HG03354 (cell line): ENCODE measurements at regions not wholly inside any gene's neighbourhood (a gene's known extent, or its start where the extent isn't known, plus 50 kb on each side); places are given as distances from the start of the nearest gene placed in this dataset.
A peak's percentile ranks its signal among the peaks of the same experiment; 100 is the strongest.

ENCODE experiments used
- ATAC-seq: cut with Tn5 transposase; IDR thresholded peaks from one replicate; pipeline ENCODE4 v1.9.1; 2021; ENCODE audit warnings: mild to moderate bottlenecking; ENCODE audit not compliant: unreplicated experiment, poor library complexity, severe bottlenecking

- no peak for ATAC-seq
Measured at GRCh38 chr6:44558024-44558831, 170.7 kb downstream of the CDC5L start.

GRCh38 chr6:44558832-44559251 lies 171.3 kb downstream of the CDC5L start:
- no peak for ATAC-seq

GRCh38 chr6:44559486-44560270 lies 172.2 kb downstream of the CDC5L start:
- no peak for ATAC-seq

DNA sequence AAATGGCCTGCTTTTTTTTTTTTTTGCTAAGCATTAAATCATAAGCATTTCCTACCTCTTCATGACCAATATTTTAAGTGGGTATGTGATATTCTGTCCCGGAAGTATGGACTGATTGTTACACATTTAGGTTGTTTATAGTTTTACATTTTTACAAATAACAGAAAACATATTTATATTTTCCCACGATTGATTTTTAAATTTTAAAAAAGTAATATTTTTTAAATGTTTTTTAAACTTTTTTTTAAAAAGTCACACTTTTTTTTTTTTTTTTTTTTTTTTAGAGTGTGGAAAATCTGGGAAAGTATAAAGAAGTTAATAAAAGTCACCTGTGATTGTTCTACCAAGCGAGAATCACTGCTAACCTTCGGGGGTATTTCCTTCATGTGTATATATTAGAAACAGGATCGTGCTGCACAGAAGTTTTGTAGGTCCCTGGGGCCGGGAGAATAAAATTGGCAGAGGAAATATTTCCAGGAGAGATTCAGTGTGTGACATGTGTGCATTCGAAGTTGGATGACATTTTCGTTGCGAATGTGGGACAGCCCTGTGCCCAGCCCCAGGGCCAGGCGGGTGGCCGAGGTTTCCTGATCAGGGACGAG lies 173.1 kb downstream of the CDC5L start:
- ATAC-seq: no peak

DNA sequence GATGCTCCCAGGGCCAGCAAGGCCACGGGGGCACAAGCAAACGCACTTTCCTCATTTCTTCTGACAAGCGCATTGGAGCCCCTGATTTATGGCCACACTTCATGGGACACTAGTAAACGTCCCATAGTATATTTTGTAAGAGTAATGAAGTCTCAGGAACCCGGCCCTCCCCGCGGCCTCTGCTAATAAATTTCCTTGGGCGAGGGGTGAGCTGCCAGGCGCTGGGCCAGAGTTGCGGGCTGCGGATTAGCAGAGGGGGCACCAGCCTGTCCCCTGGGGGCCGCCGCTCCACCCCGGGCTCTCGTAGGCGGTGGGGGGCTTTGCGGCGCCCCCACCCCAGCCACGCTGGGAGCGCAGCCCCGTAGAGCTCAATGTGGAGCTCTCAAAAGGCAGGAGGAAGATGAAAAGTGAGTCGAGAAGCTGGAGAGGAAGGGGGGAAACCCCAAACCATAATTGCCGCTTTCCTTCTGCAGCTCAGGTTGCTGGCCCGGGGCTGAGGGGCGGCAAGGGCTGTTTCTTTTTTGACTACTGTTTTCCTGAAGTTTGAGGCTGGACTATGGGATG lies 173.6 kb downstream of the CDC5L start:
- ATAC-seq: no peak

DNA sequence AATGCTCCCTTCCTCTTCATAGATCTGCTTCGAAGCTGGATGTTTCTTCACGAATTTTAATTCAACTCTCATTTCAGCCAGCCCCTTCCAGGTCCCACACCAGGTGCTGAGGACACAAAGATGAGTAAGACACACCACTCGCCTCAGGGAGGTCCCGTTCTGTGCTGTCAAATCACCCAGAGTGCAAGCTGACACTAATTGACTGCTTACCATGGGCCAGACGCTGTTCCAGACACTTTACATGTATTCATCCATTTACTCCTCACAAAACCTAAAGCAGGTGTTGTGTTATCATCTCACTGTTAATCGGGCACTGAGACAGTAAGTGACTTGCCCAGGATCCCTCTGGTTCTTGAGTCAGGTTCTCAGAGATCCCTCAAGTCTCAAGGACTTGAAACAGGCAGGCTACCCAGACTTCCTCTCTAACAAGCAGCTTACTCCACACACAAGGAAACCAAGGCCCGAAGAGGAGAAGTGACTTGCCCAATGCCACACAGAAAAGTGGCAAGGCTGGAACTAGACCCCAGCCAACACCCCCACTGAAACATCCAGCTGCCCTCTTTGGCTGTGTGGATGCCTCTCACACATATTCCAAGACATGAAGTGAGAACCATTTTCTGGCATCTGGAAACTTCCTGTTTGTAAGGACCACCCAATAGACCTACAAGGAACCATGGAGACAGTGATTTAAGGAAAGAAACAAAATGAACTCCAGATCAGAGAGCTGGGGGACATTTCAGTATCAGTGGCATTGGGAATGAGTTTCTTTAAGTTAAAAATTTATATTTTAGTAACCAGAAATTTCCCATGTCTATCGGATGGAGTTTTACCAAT lies 174.5 kb downstream of the CDC5L start:
- ATAC-seq: no peak

- no peak for ATAC-seq
Measured at GRCh38 chr6:44563397-44563796, 175.9 kb downstream of the CDC5L start.

- no peak for ATAC-seq
Measured at GRCh38 chr6:44564906-44565524, 177.5 kb downstream of the CDC5L start.

GRCh38 chr6:44567406-44567805 lies 179.9 kb downstream of the CDC5L start:
- ATAC-seq: no peak

DNA sequence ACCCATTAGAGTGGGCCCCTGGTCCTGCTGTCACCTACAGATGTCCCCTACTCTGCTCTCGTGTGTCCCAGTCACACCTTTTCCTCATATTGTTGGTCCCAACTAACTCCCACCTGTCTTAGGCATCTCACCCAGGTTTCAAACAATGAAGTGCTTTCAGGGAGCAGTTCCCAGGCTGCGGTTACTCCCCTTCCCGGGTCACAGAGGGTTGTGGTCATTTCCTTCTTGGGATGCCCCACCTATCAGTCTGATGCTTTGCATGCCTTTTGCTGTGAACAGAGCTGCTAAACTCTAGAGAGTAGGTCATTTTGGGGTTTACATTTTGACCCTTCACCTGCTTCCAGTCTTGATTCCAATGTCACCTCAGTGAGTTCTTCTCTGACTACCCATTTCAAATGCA lies 181.6 kb downstream of the CDC5L start:
- ATAC-seq: no peak

GRCh38 chr6:44569931-44570385 lies 182.5 kb downstream of the CDC5L start:
- no peak for ATAC-seq

DNA sequence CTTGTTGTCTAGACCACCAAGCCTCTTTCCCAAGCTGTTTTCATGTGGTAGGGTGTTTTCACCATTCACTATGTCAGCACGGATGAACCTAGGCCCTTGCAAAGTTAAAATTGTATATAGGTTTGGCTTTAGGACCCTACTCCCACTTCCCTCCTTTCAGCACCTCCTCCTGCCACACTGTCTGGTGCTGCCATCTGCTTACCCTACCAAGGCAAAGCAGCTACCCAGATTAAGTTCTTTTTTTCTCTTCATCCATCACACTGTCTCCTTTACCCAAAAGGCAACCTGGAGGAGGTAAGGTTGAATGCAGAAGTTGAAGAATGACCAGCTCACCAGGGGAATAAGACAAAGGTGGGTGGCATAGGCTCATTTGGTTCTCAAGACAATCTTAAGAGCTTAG lies 184.0 kb downstream of the CDC5L start:
- ATAC-seq: no peak

GRCh38 chr6:44572346-44572745 lies 184.8 kb downstream of the CDC5L start:
- ATAC-seq: no peak

GRCh38 chr6:44575644-44576043 lies 188.1 kb downstream of the CDC5L start:
- ATAC-seq: no peak

- ATAC-seq: no peak
Measured at GRCh38 chr6:44576132-44576631, 188.7 kb downstream of the CDC5L start.

DNA sequence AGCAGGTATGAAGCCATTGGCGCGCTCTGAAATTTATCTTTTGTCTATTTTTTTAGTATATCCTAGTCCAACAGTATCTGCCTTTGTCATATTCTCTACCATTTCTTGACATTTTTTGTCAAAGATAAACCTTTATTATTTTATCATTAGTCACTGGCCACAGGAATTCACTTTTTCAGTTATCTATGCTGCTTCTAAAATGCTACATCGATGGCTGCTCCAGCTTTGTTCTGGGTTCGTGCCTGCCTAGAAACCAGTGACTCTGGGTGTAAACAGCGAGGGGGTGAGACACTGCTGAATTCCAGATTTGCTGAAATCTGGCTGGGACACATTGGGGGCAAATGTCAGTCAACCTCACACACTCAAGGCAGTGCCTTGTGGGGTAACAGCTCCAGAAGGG lies 193.4 kb downstream of the CDC5L start:
- ATAC-seq: no peak

- ATAC-seq: no peak
Measured at GRCh38 chr6:44582930-44583329, 195.4 kb downstream of the CDC5L start.

DNA sequence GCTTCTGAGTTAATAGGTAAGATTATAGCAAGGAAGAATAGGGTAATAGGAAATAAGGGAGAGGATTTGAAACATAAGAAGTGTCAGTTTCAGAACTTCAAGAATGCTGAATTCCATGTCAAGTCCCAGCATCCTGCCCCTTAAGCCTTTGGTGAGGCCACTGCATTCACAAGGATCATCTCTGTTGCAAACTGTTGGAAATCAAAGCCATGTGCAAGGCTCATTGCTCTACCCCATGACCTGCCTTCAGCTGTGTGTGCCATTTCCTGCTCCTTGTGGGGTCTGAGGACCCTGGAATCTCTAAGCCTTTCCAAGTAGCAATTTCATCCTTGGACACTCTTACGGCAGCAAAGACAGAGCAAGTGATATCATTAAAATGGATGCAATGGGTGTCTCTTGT lies 203.0 kb downstream of the CDC5L start:
- ATAC-seq: no peak

DNA sequence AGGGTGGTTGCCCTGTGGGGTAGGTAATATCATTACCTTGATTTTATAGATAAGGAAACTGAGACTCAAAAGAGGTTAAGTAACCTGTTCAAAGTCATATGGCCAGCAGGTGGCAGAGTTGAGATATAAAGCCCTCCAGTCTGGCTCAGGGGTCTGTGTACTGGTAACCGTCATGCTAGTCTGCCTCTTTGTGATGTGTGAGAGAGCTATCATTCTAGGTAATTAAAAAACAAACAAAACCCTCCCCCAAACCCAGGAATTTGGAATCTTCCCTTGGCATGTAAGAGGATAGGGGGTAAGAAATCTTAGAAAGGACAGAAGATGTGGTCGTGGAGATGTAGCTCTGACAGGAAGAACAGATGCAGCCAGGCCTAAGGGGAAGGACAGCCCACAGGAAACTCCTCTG lies 206.0 kb downstream of the CDC5L start:
- ATAC-seq: peak; percentile 71
